Fibroblast of the aortic adventitia (primary cell): ENCODE measurements at regions not wholly inside any gene's neighbourhood (a gene's known extent, or its start where the extent isn't known, plus 50 kb on each side); places are given as distances from the start of the nearest gene placed in this dataset.

Source experiments
- DNase-seq: peaks from one replicate; pipeline ENCODE4 v3.0.0-alpha.2; 2010; ENCODE audit warnings: low read depth
- H3K4me3 ChIP-seq: 2 replicates; pipeline ENCODE4 v1.5.1; 2011; ENCODE audit warnings: low read depth, mild to moderate bottlenecking, control low read depth, low read length, moderate library complexity
- TF ChIP-seq, protein P1 (sequence below): IDR thresholded peaks from 2 replicates; pipeline ENCODE4 v1.5.1; 2011; ENCODE audit warnings: mild to moderate bottlenecking, low read length, control low read depth, inconsistent platforms; ENCODE audit not compliant: insufficient read depth

DNA sequence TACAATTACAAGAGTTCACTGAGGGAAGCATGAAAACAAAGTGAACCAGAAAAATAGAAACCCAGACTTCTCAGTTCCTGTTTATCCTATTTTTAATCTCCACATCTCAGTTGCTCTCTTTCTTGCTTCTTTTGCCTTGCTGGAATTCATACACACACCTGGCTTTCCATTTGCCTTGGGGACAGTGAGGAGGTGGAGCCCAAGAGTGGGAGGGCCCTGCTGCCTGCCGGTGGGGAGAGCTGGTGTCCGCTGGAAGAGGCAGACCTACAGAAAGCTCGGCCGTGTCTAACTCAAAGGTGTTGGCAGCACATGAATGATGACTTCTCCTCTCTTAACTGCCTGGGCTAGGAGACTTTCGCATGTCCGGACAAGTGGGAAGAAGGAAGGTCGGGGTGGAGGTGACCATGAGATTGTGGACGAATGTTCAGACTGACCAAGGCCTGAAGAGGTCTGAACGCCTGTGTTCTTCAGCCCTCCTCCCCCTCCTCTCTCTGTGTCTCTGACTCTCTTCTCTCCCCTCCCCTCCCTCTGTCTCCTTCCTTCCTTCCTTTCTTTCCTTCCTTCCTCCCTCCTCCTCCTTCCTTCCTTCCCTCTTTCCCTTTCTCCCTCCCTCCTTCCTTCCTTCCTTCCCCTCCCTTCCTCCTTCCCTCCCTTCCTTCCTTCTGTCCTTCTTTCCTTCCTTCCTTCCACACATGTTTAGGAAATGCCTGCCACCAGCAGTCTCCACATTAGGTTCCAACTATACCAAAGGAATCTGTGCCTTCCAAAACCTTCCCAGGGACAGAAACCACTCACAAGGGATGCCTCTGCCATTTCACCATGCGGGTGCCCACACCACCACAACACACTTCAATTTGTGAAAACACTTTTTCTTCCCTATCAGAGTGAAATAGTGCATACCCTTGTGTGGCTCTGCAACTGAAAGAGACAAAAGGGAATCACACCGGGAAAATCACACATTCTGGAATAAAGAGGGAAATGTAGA lies 157.3 kb upstream of the RUNX1 start:
- no peak for DNase-seq
- TF ChIP-seq, protein P1, sequence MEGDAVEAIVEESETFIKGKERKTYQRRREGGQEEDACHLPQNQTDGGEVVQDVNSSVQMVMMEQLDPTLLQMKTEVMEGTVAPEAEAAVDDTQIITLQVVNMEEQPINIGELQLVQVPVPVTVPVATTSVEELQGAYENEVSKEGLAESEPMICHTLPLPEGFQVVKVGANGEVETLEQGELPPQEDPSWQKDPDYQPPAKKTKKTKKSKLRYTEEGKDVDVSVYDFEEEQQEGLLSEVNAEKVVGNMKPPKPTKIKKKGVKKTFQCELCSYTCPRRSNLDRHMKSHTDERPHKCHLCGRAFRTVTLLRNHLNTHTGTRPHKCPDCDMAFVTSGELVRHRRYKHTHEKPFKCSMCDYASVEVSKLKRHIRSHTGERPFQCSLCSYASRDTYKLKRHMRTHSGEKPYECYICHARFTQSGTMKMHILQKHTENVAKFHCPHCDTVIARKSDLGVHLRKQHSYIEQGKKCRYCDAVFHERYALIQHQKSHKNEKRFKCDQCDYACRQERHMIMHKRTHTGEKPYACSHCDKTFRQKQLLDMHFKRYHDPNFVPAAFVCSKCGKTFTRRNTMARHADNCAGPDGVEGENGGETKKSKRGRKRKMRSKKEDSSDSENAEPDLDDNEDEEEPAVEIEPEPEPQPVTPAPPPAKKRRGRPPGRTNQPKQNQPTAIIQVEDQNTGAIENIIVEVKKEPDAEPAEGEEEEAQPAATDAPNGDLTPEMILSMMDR, result no peak
- H3K4me3 ChIP-seq, result no peak overlapping the region

DNA sequence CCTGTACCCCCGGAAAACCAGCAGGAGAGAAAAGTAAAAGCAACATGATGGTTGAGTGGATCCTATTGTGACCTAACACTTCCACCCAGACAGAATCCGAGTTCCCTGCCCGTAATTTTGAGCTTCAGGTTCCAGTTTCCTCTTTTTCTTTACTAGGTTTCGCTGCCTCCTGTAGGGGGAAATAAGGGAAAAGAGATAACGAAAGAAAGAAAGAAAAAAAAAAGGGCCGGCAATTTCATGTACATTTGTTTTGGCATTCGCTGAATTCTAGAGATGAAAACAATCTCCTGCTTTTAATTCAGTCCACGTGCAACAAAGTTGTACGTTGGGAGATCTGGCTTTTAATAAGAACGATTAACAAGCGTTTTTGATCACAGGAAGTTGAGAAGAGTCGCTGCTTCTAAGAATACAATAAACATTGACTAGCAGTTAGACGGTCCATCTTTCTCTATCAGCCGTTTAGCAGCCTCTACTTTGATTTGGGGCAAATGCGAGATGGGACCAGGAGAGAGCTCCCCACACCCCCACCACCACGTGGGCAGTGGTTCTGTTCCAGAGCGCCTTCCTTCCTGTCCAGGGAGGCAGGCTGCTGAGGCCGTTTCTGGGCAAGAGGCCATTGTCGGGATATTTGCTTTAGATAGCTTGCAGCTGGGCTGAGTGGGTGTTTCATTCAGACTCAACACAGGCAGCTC lies 155.9 kb upstream of the RUNX1 start:
- H3K4me3 ChIP-seq, result peak overlapping the region; percentile 39
- DNase-seq, result peak; percentile 99
- TF ChIP-seq, protein P1, result peak; percentile 38

DNA sequence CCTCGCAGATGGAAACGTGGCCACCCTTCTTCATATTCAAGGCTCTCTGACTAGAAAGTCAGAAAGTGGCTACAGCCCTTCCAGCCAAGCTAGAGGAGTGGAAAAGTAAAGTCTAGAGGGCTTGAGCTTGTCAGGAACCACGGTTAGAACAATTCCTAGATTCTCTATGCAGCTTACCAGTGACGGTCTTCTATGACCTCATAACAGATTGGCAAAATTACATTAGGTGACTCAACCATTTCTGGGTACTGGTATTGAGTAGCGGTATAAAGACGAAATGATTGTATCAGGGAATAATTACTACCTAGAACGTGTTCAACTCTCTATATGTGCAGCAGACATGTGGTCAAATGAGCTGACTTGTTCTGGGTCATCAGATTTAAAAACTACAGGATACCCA lies 155.0 kb upstream of the RUNX1 start:
- no peak for DNase-seq
- no peak overlapping the region for H3K4me3 ChIP-seq
- TF ChIP-seq, protein P1, result no peak

DNA sequence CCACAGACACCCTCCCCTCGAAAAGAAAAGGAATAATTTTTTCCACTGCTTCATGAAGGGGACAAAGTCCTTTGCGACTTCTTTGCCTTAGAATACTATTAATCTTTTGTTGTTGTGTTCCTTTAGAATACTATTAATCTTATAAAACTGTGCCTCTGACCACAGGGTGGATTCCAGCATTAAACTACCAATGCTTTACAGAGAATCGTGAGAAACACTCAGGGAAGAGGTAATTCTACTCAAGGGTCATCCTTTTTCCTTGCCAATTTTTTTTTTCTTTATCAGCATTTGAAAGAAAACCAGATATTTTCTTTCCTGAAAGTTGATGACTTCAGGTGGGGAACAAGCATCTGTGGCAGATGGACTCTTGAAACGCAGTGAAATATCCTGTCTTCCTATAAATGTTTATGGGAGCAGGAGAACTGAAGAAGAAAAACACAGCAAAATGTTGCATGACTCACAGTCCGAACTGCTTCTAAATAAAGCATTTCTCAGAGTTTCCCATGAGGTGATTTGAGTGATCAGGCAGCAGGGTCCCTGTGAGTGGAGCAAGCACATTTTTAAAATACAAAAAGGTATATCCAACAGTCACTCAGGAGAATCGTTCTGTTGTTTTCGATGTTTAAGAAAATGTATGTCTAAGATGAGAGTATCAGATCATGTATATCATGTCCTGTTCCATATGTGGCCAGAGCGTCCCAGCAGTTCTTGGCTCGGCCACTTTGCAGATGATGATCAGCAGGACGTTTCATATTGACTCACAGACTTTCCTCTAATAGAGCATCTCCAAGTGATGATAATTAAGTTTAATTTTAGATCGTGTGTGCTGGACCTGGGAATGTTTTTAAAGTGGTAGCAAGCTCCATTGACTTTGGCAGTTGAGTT lies 154.2 kb upstream of the RUNX1 start:
- no peak overlapping the region for H3K4me3 ChIP-seq
- peak; percentile 74 for DNase-seq
- TF ChIP-seq, protein P1, result no peak

DNA sequence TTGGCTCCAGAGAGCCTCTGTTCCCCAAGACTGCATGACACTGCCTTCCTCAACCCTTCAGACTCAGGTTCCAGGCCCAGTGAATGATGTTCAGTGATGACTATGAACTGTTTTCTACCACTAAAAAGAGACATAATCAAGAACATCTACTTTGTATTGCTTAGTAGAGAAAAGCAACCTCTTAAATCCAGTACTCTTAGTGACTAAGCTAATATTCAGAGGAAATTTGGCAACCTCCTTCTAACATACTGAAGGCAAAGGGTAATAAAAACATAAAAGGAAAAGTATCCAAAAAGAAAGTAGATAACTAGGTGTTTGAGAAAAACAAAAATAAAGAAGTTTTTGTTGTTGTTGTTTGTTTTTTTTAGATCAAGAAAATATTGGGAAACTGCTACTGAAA lies 153.3 kb upstream of the RUNX1 start:
- no peak overlapping the region for H3K4me3 ChIP-seq
- peak; percentile 68 for DNase-seq
- TF ChIP-seq, protein P1, result no peak

DNA sequence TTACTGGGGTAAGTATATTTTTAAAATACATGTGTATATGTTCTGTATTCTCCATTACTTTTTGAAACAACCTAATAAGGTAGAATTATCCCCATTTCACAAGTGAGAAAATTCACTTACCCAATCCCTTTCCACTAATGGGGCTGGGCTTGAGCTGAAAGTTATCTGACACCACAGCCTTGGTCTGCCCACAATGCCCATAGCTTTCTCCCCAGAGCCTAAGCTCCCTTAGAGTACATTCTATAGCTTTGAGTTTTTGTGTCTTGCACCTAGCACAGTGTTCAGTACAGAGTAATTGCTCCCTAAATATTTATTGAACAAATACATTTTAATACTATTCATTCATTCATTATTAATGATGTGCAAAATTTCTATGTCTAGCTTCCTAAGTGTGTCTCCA lies 152.7 kb upstream of the RUNX1 start:
- no peak overlapping the region for H3K4me3 ChIP-seq
- TF ChIP-seq, protein P1, result no peak
- no peak for DNase-seq
